Fibroblast of lung (primary cell): ENCODE measurements at regions not wholly inside any gene's neighbourhood (a gene's known extent, or its start where the extent isn't known, plus 50 kb on each side); places are given as distances from the start of the nearest gene placed in this dataset.

Experiments
- EZH2 ChIP-seq: IDR thresholded peaks from 2 replicates; pipeline ENCODE4 v1.5.1; 2012; ENCODE audit warnings: low read length, control low read depth, mild to moderate bottlenecking; ENCODE audit errors: missing control alignments
- TF ChIP-seq, protein P1 (sequence below), 2 donors: IDR thresholded peaks in 1 of 2; conservative IDR thresholded peaks in 1 of 2; 1 replicate in 1 of 2; 2 replicates in 1 of 2; pipeline ENCODE4 v1.5.1; 2011 to 2012; ENCODE audit warnings: low read length in 2 of 2, control low read depth in 1 of 2, inconsistent platforms in 1 of 2, low read depth in 1 of 2, mild to moderate bottlenecking in 1 of 2

DNA sequence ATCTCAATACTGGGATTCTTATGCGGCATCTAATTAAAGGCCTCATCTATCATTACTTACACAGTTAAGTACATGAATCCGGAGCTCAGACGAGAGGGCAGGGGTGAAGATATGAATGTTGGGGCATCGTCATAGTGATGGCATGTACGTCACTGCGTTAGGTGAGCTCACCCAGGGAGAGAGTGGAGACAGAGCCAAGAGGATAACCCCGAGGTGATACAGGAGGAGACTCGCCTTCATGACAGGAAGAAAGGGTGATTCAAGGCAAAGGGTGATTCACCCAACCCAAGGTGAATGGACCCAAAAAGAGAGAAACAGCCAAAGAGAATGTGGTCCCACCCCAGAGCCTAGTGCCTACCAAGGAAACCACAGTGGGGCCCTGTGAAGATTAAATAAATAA lies 132.9 kb upstream of the BLID start:
- TF ChIP-seq, protein P1, sequence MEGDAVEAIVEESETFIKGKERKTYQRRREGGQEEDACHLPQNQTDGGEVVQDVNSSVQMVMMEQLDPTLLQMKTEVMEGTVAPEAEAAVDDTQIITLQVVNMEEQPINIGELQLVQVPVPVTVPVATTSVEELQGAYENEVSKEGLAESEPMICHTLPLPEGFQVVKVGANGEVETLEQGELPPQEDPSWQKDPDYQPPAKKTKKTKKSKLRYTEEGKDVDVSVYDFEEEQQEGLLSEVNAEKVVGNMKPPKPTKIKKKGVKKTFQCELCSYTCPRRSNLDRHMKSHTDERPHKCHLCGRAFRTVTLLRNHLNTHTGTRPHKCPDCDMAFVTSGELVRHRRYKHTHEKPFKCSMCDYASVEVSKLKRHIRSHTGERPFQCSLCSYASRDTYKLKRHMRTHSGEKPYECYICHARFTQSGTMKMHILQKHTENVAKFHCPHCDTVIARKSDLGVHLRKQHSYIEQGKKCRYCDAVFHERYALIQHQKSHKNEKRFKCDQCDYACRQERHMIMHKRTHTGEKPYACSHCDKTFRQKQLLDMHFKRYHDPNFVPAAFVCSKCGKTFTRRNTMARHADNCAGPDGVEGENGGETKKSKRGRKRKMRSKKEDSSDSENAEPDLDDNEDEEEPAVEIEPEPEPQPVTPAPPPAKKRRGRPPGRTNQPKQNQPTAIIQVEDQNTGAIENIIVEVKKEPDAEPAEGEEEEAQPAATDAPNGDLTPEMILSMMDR (conservative IDR thresholded peaks at IDR 0.05 in 1 of 2, IDR thresholded peaks at IDR 0.05 in 1 of 2; ENCODE audit: low read depth in 1 of 2, low read length in 2 of 2) = no peak
- no peak for TF ChIP-seq EZH2
